GM23338 (cell line): ENCODE measurements at regions not wholly inside any gene's neighbourhood (a gene's known extent, or its start where the extent isn't known, plus 50 kb on each side); places are given as distances from the start of the nearest gene placed in this dataset.

ENCODE experiments used
- ATAC-seq: fragments of 200-7000 bp; cut with Tn5 transposase; 3 replicates; pipeline ENCODE4 v1.9.1; 2020
- DNase-seq: peaks from one replicate; pipeline ENCODE4 v3.0.0-alpha.2; 2015; ENCODE audit warnings: low spot score
- H2AFZ ChIP-seq: fragments of 200-600 bp; sonication (generic); 2 replicates; pipeline ENCODE4 v1.8.0; 2016; ENCODE audit warnings: antibody characterized with exemption, mild to moderate bottlenecking, moderate library complexity
- H3F3A ChIP-seq: fragments of 200-600 bp; sonication (generic); replicated peaks from 2 replicates; pipeline ENCODE4 v1.8.0; 2017; ENCODE audit warnings: antibody characterized with exemption, mixed run types, low read depth
- H3K27ac ChIP-seq: fragments of 200-600 bp; sonication (generic); 2 replicates; pipeline ENCODE4 v1.6.1; 2016; ENCODE audit warnings: low read depth
- H3K27me3 ChIP-seq: fragments of 200-600 bp; sonication (generic); 2 replicates; pipeline ENCODE4 v1.8.0; 2016; ENCODE audit warnings: mild to moderate bottlenecking, mixed run types, moderate library complexity; ENCODE audit not compliant: insufficient read depth
- H3K36me3 ChIP-seq: fragments of 200-600 bp; sonication (generic); 2 replicates; pipeline ENCODE4 v1.8.0; 2016; ENCODE audit warnings: mild to moderate bottlenecking; ENCODE audit not compliant: insufficient read depth
- H3K4me1 ChIP-seq: fragments of 200-600 bp; sonication (generic); 2 replicates; pipeline ENCODE4 v1.8.0; 2016; ENCODE audit warnings: mild to moderate bottlenecking, moderate library complexity; ENCODE audit not compliant: insufficient read depth
- H3K4me2 ChIP-seq: fragments of 200-600 bp; sonication (generic); 2 replicates; pipeline ENCODE4 v1.7.1; 2017; ENCODE audit warnings: mixed run types
- H3K4me3 ChIP-seq: fragments of 200-600 bp; sonication (generic); 2 replicates; pipeline ENCODE4 v1.6.1; 2016; ENCODE audit warnings: mixed run types
- H3K79me2 ChIP-seq: fragments of 200-600 bp; sonication (generic); replicated peaks from 2 replicates; pipeline ENCODE4 v1.8.0; 2017; ENCODE audit warnings: mild to moderate bottlenecking; ENCODE audit not compliant: insufficient read depth
- H3K9me2 ChIP-seq: fragments of 200-600 bp; sonication (generic); 2 replicates; pipeline ENCODE4 v1.8.0; 2017; ENCODE audit not compliant: insufficient read depth
- H4K20me1 ChIP-seq: fragments of 200-600 bp; sonication (generic); replicated peaks from 2 replicates; pipeline ENCODE4 v1.8.0; 2017; ENCODE audit warnings: mild to moderate bottlenecking; ENCODE audit not compliant: insufficient read depth
- H3K27ac Mint-ChIP-seq: 2 replicates; pipeline ENCODE4 v1.8.0; 2020; ENCODE audit warnings: inconsistent platforms, mild to moderate bottlenecking, moderate library complexity, mixed read lengths
- H3K27me3 Mint-ChIP-seq: 3 replicates; pipeline ENCODE4 v1.8.0; 2022; ENCODE audit warnings: low read depth, mild to moderate bottlenecking, moderate library complexity, mixed read lengths, inconsistent platforms; ENCODE audit not compliant: insufficient read depth, poor library complexity
- H3K36me3 Mint-ChIP-seq: 3 replicates; pipeline ENCODE4 v1.8.0; 2021; ENCODE audit warnings: low read depth, mild to moderate bottlenecking, inconsistent platforms, moderate library complexity, mixed read lengths
- H3K4me1 Mint-ChIP-seq: 3 replicates; pipeline ENCODE4 v1.8.0; 2020; ENCODE audit warnings: mild to moderate bottlenecking, inconsistent platforms, mixed read lengths
- H3K4me3 Mint-ChIP-seq: 3 replicates; pipeline ENCODE4 v1.8.0; 2021; ENCODE audit warnings: moderate library complexity, mild to moderate bottlenecking, inconsistent platforms, mixed read lengths
- H3K9me3 Mint-ChIP-seq: 3 replicates; pipeline ENCODE4 v1.8.0; 2020; ENCODE audit warnings: moderate library complexity, mild to moderate bottlenecking, inconsistent platforms, mixed read lengths
- ETS1 ChIP-seq: IDR thresholded peaks from 2 replicates; pipeline ENCODE4 v1.6.1; 2016; ENCODE audit warnings: antibody characterized with exemption
- NANOG ChIP-seq: IDR thresholded peaks from 2 replicates; pipeline ENCODE4 v1.6.1; 2016; ENCODE audit warnings: antibody characterized with exemption, borderline replicate concordance
- ZNF114 ChIP-seq: fragments of 250-450 bp; sonication (Bioruptor Pico); IDR thresholded peaks from 2 replicates; pipeline ENCODE4 v1.5.0; 2020; ENCODE audit warnings: mild to moderate bottlenecking, moderate library complexity
- ZNF331 ChIP-seq: fragments of 250-450 bp; sonication (Bioruptor Pico); IDR thresholded peaks from 2 replicates; pipeline ENCODE4 v1.5.0; 2020; ENCODE audit warnings: low read depth, mild to moderate bottlenecking, moderate library complexity
- TF ChIP-seq, protein P1 (sequence below): IDR thresholded peaks from one replicate; pipeline ENCODE4 v1.6.1; 2018; ENCODE audit warnings: antibody characterized with exemption; ENCODE audit not compliant: unreplicated experiment

DNA sequence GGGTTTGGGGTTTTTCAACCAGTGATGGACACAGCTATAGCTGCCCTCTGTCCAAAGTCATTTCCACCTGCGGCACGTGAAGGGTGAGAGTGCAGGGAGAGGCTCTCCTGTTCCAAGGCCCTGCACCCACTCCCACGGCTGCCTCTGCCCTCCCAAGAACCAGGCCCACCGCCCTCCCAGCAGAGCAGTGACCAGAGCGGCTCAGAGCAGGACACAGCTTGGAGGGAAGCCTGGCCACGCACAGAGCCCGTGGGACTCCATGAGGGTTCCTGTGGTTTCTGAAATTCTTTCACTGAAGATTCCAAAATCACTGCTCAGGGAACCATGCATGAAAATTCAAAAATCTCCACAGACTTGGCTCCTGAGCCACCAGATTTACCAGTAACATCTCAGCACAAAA, 67.3 kb upstream of the SALL3 start (continued):
- TF ChIP-seq, protein P1, sequence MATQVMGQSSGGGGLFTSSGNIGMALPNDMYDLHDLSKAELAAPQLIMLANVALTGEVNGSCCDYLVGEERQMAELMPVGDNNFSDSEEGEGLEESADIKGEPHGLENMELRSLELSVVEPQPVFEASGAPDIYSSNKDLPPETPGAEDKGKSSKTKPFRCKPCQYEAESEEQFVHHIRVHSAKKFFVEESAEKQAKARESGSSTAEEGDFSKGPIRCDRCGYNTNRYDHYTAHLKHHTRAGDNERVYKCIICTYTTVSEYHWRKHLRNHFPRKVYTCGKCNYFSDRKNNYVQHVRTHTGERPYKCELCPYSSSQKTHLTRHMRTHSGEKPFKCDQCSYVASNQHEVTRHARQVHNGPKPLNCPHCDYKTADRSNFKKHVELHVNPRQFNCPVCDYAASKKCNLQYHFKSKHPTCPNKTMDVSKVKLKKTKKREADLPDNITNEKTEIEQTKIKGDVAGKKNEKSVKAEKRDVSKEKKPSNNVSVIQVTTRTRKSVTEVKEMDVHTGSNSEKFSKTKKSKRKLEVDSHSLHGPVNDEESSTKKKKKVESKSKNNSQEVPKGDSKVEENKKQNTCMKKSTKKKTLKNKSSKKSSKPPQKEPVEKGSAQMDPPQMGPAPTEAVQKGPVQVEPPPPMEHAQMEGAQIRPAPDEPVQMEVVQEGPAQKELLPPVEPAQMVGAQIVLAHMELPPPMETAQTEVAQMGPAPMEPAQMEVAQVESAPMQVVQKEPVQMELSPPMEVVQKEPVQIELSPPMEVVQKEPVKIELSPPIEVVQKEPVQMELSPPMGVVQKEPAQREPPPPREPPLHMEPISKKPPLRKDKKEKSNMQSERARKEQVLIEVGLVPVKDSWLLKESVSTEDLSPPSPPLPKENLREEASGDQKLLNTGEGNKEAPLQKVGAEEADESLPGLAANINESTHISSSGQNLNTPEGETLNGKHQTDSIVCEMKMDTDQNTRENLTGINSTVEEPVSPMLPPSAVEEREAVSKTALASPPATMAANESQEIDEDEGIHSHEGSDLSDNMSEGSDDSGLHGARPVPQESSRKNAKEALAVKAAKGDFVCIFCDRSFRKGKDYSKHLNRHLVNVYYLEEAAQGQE = no peak

DNA sequence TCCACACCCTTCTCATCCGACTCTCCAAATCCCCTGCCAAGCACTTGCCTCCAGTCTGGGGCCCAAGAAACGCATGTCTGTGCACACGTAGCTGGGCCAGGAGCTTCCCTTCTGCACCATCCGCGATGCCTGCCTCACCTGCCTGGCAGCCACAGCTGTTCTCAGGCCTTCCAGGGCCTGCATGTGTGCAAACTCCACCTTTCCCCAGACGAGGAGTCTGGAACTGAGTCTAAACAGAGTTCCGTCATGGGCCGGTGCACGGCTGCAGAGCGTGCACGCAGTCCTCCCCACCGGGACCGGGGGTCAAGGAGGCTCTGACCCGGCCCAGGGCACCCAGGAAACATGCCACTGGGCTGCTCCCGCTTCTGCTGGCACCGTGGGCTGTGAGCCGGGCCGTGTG, 66.8 kb upstream of the SALL3 start:
- Histone ChIP-seq H3K79me2 (no peaks in the 10 kb centered on the region), H2AFZ (no peak overlapping the region), H3K36me3 (no peaks in the 10 kb centered on the region), H4K20me1 (no peaks in the 10 kb centered on the region), H3K27ac (no peak overlapping the region), H3K27me3 (no peaks in the 10 kb centered on the region), H3K4me3 (no peak overlapping the region), H3K4me1 (no peaks in the 10 kb centered on the region), H3K9me2 (no peaks in the 10 kb centered on the region), H3F3A (no peaks in the 10 kb centered on the region), H3K4me2 (no peak overlapping the region)
- H3K27ac Mint-ChIP-seq = no peak overlapping the region
- peaks cover 16% of the 10 kb centered on the region for H3K36me3 Mint-ChIP-seq
- H3K9me3 Mint-ChIP-seq = peaks cover 80% of the 10 kb centered on the region
- DNase-seq (no peak), ATAC-seq (no peak)
- H3K27me3 Mint-ChIP-seq = peaks cover 3% of the 10 kb centered on the region
- no peaks in the 10 kb centered on the region for H3K4me1 Mint-ChIP-seq
- TF ChIP-seq ZNF331 (no peak), ZNF114 (no peak), NANOG (no peak), ETS1 (no peak)
- TF ChIP-seq, protein P1 = no peak
- H3K4me3 Mint-ChIP-seq = no peak overlapping the region

GRCh38 chr18:78913395-78913794, 66.2 kb upstream of the SALL3 start:
- peaks cover 75% of the 10 kb centered on the region for H3K9me3 Mint-ChIP-seq
- DNase-seq (no peak), ATAC-seq (no peak)
- no peaks in the 10 kb centered on the region for H3K79me2 ChIP-seq
- no peaks in the 10 kb centered on the region for H3K4me1 Mint-ChIP-seq
- H3K9me2 ChIP-seq = no peaks in the 10 kb centered on the region
- no peak overlapping the region for H3K27ac ChIP-seq
- H3K27me3 ChIP-seq = no peaks in the 10 kb centered on the region
- peaks cover 19% of the 10 kb centered on the region for H3K36me3 Mint-ChIP-seq
- H3K4me2 ChIP-seq = no peak overlapping the region
- H3K27ac Mint-ChIP-seq = no peak overlapping the region
- no peaks in the 10 kb centered on the region for H4K20me1 ChIP-seq
- H3K4me1 ChIP-seq = no peaks in the 10 kb centered on the region
- H3K36me3 ChIP-seq = no peaks in the 10 kb centered on the region
- no peak overlapping the region for H3K4me3 ChIP-seq
- H3K27me3 Mint-ChIP-seq = peaks cover 3% of the 10 kb centered on the region
- H3F3A ChIP-seq = no peaks in the 10 kb centered on the region
- H3K4me3 Mint-ChIP-seq = no peak overlapping the region
- H2AFZ ChIP-seq = no peak overlapping the region
- TF ChIP-seq, protein P1 = no peak
- TF ChIP-seq NANOG (no peak), ZNF331 (no peak), ZNF114 (no peak)
